ENCODE measurements at regions not wholly inside any gene's neighbourhood (a gene's known extent, or its start where the extent isn't known, plus 50 kb on each side); places are given as distances from the start of the nearest gene placed in this dataset.

DNA sequence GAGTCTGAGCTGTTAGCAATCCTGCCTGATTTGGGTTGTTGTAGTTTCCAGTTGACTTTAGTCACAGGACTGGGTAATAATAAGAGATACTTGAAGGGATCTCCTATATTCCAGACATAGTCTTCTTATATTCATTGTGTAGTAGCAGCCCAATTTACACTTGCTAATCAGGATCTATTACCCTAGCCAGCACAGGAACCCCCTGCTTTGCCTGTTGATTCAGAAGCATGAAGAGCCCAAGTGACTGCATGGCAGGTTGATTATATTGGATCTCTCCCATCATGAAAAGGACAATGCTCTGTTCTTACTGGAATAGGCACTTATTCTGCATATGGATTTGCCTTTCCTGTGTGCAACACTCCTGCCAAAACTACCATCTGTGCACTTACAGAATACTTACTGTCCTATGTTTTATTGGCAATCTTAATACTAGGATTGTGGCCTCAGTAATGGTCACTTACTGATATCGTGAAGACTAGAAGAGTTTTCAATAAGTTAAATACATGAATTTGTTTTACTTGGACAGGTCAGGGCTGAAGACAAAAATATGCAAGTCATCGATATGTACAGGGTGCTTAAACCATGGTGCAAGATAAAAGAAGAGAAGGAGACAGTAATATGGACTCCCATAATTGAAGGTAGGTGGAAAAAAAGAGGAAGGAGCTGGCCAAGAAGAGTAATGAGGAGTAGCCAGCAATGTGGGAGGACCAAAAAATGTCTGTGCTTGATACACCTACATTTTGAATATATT is 304.1 kb downstream of the MCTP2 start:
- in situ Hi-C loops (cut with HindIII; ENCODE audit: low sequenced_read_pairs) = no loop called here

DNA sequence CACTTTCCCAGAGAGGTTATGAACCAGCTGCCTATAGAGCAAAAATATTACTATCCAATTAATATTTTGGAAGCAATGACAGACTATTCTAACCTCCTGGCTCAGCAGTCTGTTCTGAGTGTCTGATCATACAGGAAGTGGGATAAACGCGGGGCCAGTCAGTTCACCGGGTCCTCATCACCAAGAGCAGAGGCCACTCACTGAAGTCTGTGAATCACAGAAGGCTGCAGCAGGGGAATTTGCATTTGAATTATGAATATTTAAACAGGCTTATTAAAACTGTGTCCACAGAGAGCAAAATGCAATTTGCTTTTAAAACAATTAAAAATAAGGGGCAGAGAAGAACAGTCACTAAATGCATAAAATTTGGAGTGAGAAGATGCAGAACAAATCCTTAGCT is 305.2 kb downstream of the MCTP2 start:
- in situ Hi-C loops (cut with HindIII; ENCODE audit: low sequenced_read_pairs) = no loop called here

- in situ Hi-C loops (cut with HindIII; ENCODE audit: low sequenced_read_pairs) = no loop called here
These were observed 306.9 kb downstream of the MCTP2 start for GRCh38 chr15:94538280-94538679.

DNA sequence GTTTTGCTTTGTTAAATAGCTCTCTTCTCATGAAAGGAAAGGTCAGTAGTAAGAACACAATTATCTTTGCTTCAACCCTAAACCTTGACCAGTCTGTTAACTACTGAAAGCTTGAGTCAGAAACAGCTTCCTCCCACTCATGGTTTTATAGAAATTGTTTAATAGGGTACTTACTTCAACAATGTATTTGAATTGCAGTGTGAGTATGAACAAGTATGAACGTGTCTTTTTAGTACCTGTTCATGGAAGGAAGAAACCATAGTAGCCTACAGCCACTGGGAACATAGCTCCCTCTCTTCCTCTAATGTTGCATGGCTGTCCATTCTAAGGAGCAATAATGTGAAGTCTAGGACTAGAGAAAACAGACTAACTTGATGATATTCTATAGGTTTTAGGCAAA is 311.0 kb downstream of the MCTP2 start:
- in situ Hi-C loops (cut with HindIII; ENCODE audit: low sequenced_read_pairs) = no loop called here

- in situ Hi-C loops (cut with HindIII; ENCODE audit: low sequenced_read_pairs) = no loop called here
These were observed 315.4 kb downstream of the MCTP2 start for GRCh38 chr15:94546808-94547207.

DNA sequence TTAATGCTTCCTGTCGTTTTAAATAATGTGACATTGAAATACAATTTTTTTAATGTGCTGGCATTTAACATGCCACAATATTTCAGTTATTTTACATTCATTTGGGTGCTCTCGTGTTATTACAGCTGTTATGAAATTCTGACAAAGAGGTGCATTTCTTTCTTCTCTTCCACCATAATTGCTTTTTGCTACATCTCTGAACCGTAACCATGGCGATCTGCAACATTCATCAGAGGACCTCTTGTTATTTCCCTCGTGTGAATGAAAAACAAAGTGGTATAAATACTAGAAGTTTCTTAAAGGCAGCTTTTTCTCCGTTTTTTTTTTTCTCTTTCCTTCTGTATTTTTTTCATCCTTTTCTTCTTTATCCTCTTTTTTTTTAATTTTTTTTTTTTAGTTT is 316.4 kb downstream of the MCTP2 start:
- in situ Hi-C loops (cut with HindIII; ENCODE audit: low sequenced_read_pairs) = no loop called here

GRCh38 chr15:94555841-94556519 is 324.6 kb downstream of the MCTP2 start:
- in situ Hi-C loops (cut with HindIII; ENCODE audit: low sequenced_read_pairs) = no loop called here

- in situ Hi-C loops (cut with HindIII; ENCODE audit: low sequenced_read_pairs) = no loop called here
These were observed 329.8 kb downstream of the MCTP2 start for GRCh38 chr15:94561036-94561689.

DNA sequence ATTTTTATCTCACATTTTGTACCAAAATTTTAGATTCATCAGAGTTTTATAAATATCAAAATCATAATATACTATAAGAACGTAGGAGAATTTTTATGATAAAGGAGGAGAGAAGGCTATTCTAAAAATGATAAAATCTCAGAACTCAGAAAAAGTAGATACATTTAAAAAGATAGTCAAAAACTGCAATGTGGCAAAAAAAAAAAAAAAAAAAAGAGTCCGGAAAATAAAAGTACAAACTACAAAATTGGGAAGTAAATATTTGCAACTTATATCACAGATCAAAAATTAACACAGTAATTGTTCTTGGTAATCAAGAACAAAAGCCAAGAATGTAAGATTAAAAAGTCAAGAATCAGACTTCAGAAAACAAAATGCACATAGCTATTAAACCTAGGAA is 332.1 kb downstream of the MCTP2 start:
- in situ Hi-C loops (cut with HindIII; ENCODE audit: low sequenced_read_pairs) = no loop called here

- in situ Hi-C loops (cut with HindIII; ENCODE audit: low sequenced_read_pairs) = no loop called here
These were observed 345.6 kb downstream of the MCTP2 start for GRCh38 chr15:94576889-94577533.

DNA sequence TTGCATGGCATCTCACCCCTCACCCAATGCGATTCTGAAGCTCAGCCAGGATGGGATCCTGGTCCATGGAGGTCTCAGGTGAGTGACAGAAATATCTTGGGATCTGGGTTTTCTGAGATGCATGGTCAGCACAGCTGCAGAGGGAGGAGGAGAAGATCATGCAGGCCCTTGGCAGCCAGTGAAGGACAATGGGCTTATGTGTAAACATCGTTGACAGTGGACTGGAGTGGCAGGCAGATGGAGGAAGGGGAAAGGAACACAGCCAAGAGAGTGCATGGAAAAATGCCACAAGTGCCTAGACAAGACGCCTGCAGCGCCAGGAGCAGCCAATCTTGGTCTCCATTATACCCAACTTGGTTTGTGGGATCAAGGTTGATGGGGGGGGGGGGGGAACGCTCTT is 347.9 kb downstream of the MCTP2 start:
- in situ Hi-C loops (cut with HindIII; ENCODE audit: low sequenced_read_pairs) = no loop called here

DNA sequence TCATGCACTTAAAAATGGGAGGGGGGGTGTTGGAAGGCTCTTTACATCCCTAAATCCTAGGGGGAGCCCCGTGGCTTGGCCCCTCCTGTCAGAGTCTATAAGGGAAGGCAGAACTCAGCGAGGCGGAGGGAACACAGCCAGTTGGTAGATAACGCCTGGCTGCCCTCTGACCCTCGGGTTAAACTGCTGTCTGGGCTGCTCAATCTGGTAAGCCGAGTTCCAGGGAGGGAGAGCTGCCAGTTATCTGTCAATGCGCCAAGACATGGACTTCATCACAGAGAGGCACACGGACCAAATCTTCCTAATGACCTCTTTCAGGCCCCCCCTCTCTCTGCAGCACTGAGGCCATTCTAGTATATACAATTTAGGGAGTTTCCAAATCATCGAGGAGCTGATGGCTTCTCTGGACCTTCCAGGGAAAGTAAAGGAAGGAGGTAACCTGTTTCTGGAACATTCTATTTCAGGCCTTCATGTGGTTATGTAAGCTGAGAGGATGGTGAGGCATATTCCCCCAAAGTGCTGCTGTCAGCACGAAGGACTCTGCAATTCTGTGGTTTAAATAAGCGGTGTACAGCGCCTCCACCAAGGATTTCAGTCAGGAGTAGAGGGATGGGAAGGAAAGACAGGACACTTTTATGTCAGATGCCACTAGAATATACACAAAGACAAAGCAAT is 349.0 kb downstream of the MCTP2 start:
- in situ Hi-C loops (cut with HindIII; ENCODE audit: low sequenced_read_pairs) = no loop called here

DNA sequence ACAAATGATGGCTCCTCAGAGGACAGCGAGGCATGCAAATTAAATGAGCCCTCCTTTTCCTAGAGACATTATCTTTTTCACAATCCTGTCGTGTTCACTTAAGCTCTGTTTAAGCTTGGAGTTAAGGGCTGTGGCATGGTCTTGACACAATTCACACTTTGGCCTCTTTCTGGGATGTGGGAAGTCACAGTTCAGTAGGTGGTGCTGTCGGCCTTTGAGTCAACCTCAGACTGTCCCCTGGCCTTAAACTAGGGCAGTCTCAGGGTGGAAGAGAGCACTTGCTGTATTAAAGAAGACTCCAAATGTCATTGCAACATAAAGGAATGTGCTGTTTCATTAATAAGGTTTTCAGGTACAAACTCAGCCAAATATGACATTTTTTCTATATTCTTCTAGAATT is 351.0 kb downstream of the MCTP2 start:
- in situ Hi-C loops (cut with HindIII; ENCODE audit: low sequenced_read_pairs) = no loop called here

GRCh38 chr15:94584833-94585244 is 353.5 kb downstream of the MCTP2 start:
- in situ Hi-C loops (cut with HindIII; ENCODE audit: low sequenced_read_pairs) = no loop called here

- in situ Hi-C loops (cut with HindIII; ENCODE audit: low sequenced_read_pairs) = no loop called here
These were observed 354.7 kb downstream of the MCTP2 start for GRCh38 chr15:94586099-94586498.

DNA sequence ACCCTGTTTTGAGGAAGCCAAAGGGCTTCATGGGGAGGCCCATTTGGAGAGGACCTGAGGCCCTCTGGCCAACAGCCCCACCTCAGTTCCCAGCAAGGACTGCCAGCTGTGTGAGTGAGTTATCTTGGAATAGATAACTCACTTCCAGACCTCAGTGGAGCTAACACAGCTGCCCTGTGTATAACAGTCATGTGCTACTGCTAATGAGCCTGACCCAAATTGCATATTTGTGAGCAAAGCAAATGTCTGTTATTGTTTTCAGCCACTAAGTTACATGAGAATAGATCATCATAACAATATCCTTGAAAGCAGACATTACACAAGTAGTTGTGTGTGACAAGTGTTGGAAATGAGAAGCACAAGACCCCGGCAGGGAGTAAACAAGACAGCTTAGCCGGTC is 355.8 kb downstream of the MCTP2 start:
- in situ Hi-C loops (cut with HindIII; ENCODE audit: low sequenced_read_pairs) = no loop called here

GRCh38 chr15:94588993-94589392 is 357.6 kb downstream of the MCTP2 start:
- in situ Hi-C loops (cut with HindIII; ENCODE audit: low sequenced_read_pairs) = no loop called here

DNA sequence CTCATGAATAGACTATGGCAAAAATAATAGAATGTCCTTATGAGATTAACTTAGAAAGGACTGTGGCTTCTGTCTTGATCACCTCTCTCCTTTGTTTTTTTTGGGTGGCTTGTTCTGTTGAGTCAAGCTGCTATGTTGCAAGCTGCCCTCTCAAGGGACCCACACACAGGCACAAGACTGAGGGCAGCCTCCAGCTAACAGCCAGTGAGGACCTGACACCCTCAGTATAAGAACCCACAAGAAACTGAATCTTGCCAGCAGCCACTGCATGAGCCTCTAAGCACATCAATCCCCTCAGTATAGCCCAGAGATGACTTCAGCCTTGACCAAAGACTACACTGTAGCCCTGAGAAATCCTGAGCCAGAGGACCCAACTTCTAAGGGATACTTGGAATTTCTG is 361.1 kb downstream of the MCTP2 start:
- in situ Hi-C loops (cut with HindIII; ENCODE audit: low sequenced_read_pairs) = no loop called here

DNA sequence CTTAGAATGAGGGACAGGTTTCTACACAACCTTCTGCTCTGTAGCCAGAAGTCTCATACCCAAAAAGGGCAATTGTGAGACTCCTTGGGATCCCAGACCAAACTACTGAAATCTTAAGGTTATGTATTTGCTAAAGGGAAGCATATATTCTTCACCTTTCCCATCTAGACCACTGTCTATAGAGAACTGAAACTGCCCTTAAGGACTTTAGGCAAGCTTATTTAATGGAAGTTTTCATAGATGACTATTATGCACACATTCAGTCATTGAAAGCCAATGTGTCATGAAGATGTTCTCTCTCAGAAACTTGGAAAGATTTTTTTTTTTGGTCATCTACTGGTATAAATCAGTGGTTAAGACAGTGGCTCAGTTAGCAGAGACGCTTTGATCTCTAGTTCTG is 365.3 kb downstream of the MCTP2 start:
- in situ Hi-C loops (cut with HindIII; ENCODE audit: low sequenced_read_pairs) = no loop called here

DNA sequence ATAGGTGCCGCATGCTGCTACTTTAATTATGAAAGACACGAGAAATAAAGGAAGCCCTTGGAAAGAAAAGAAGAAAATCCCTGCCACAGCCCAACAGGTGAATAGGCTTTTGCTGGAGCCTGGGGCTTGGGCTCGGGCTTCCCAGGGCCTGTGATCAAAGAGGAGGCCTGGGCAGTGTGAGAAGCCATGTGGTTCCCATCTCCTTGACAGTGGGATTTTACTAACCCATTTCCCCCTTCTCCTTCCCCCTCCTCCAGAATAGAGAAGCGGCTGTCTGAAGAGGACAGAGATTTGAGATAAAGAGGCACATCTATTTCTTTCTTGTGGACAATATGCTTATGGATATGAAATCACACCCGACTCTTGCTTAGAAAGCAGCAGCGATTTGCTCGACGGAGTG is 369.1 kb downstream of the MCTP2 start:
- in situ Hi-C loops (cut with HindIII; ENCODE audit: low sequenced_read_pairs) = no loop called here
